ENCODE measurements at regions not wholly inside any gene's neighbourhood (a gene's known extent, or its start where the extent isn't known, plus 50 kb on each side); places are given as distances from the start of the nearest gene placed in this dataset.

DNA sequence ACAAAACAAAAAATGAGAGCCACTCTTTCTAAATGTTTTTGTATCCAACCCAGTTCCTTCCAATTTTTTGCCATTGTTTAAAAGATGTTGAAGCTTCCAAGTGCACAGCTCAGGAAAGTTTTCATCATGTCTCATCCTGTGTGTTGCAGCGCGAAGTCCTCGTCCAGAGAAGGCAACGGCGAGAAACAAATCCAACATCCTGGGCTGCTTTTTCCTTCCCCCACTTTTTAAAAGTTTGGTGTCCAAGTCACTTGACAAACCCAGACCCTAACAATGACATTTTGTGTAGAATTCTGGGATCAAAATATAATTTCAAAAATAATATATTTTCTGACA lies 92.3 kb downstream of the ANKRD60 start:
- TF ChIP-seq, protein P1, sequence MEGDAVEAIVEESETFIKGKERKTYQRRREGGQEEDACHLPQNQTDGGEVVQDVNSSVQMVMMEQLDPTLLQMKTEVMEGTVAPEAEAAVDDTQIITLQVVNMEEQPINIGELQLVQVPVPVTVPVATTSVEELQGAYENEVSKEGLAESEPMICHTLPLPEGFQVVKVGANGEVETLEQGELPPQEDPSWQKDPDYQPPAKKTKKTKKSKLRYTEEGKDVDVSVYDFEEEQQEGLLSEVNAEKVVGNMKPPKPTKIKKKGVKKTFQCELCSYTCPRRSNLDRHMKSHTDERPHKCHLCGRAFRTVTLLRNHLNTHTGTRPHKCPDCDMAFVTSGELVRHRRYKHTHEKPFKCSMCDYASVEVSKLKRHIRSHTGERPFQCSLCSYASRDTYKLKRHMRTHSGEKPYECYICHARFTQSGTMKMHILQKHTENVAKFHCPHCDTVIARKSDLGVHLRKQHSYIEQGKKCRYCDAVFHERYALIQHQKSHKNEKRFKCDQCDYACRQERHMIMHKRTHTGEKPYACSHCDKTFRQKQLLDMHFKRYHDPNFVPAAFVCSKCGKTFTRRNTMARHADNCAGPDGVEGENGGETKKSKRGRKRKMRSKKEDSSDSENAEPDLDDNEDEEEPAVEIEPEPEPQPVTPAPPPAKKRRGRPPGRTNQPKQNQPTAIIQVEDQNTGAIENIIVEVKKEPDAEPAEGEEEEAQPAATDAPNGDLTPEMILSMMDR (conservative IDR thresholded peaks at IDR 0.05; ENCODE audit: low read depth, low read length) = no peak
- TF ChIP-seq EZH2 (IDR thresholded peaks at IDR 0.05; ENCODE audit: borderline replicate concordance, low read depth, low read length, poor library complexity, severe bottlenecking) = no peak
